ENCODE measurements at regions not wholly inside any gene's neighbourhood (a gene's known extent, or its start where the extent isn't known, plus 50 kb on each side); places are given as distances from the start of the nearest gene placed in this dataset.

GRCh38 chr9:80968611-80969010 lies 720.7 kb downstream of the TLE1 start:
- H3K9me2 ChIP-seq (replicated peaks; ENCODE audit: low read depth, low read length) = no peaks in the 10 kb centered on the region
- TF ChIP-seq CTCF (conservative IDR thresholded peaks at IDR 0.05; ENCODE audit: low read length) = no peak
- TF ChIP-seq EZH2phosphoT487 (IDR thresholded peaks at IDR 0.05; ENCODE audit: borderline replicate concordance) = no peak
- H3K4me2 ChIP-seq (ENCODE audit: low read depth, low read length, poor library complexity, severe bottlenecking) = no peak overlapping the region
- no peaks in the 10 kb centered on the region for H3K36me3 ChIP-seq (ENCODE audit: insufficient read depth, low read length)
- H3K9me3 ChIP-seq (ENCODE audit: insufficient read depth, low read depth, low read length) = no peaks in the 10 kb centered on the region; the same call in 1 of the 2 replicates
- no peak overlapping the region for H3K9ac ChIP-seq (ENCODE audit: low read depth, low read length, poor library complexity, severe bottlenecking)
- no peaks in the 10 kb centered on the region for H3K27me3 ChIP-seq (ENCODE audit: insufficient read depth, low read length, poor library complexity, severe bottlenecking)
- no peaks in the 10 kb centered on the region for H4K20me1 ChIP-seq (ENCODE audit: insufficient read depth, low read length, poor library complexity, severe bottlenecking)
- H2AFZ ChIP-seq (ENCODE audit: low read length) = no peak overlapping the region
- H3K4me1 ChIP-seq (ENCODE audit: insufficient read depth, low read length, poor library complexity, severe bottlenecking) = no peaks in the 10 kb centered on the region
- no peaks in the 10 kb centered on the region for H3F3A ChIP-seq (ENCODE audit: low read depth)
- H3K4me3 ChIP-seq (ENCODE audit: low read length, poor library complexity, severe bottlenecking) = no peak overlapping the region
- no peaks in the 10 kb centered on the region for H3K79me2 ChIP-seq (ENCODE audit: insufficient read depth, low read length)

DNA sequence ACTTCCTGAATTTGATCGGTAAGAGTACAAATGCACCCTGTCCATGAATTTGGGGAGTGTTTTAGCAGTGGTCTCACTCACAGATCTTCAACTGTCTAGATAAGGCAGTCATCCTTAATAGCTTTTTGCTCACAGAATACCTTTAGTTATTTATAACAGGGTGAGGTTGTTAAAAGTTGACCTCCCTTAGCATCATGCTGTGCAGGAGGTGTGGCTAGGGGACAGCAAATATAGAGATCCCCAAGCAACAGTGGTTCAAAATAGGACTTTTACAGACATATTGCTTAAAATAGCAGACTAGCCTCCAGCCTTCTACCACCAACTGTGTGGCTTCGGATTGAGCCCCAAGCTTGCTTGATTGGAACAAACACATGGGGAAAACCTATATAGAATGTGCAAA lies 724.4 kb downstream of the TLE1 start:
- Histone ChIP-seq H3K79me2 (ENCODE audit: insufficient read depth, low read length) (no peaks in the 10 kb centered on the region), H3K9me3 (ENCODE audit: insufficient read depth, low read depth, low read length) (no peaks in the 10 kb centered on the region; the same call in 1 of the 2 replicates)

GRCh38 chr9:80964374-80964773 lies 725.0 kb downstream of the TLE1 start:
- Histone ChIP-seq H3K9me2 (replicated peaks; ENCODE audit: low read depth, low read length) (no peaks in the 10 kb centered on the region), H3K4me1 (ENCODE audit: insufficient read depth, low read length, poor library complexity, severe bottlenecking) (no peaks in the 10 kb centered on the region), H3K79me2 (ENCODE audit: insufficient read depth, low read length) (no peaks in the 10 kb centered on the region), H3K36me3 (ENCODE audit: insufficient read depth, low read length) (no peaks in the 10 kb centered on the region), H3K9ac (ENCODE audit: low read depth, low read length, poor library complexity, severe bottlenecking) (no peak overlapping the region), H2AFZ (ENCODE audit: low read length) (no peak overlapping the region), H4K20me1 (ENCODE audit: insufficient read depth, low read length, poor library complexity, severe bottlenecking) (no peaks in the 10 kb centered on the region), H3K9me3 (ENCODE audit: insufficient read depth, low read depth, low read length) (no peaks in the 10 kb centered on the region), H3K4me3 (ENCODE audit: low read length, poor library complexity, severe bottlenecking) (no peak overlapping the region), H3K27me3 (ENCODE audit: insufficient read depth, low read length, poor library complexity, severe bottlenecking) (no peaks in the 10 kb centered on the region), H3F3A (ENCODE audit: low read depth) (no peaks in the 10 kb centered on the region), H3K4me2 (ENCODE audit: low read depth, low read length, poor library complexity, severe bottlenecking) (no peak overlapping the region)
- TF ChIP-seq EZH2phosphoT487 (IDR thresholded peaks at IDR 0.05; ENCODE audit: borderline replicate concordance) (no peak), CTCF (conservative IDR thresholded peaks at IDR 0.05; ENCODE audit: low read length) (no peak)

More for the DNA sequence above, 724.4 kb downstream of the TLE1 start:
- TF ChIP-seq EZH2phosphoT487 (IDR thresholded peaks at IDR 0.05; ENCODE audit: borderline replicate concordance) = no peak
- no peak for TF ChIP-seq CTCF (conservative IDR thresholded peaks at IDR 0.05; ENCODE audit: low read length)
- no peak overlapping the region for H3K4me2 ChIP-seq (ENCODE audit: low read depth, low read length, poor library complexity, severe bottlenecking)
- no peak overlapping the region for H2AFZ ChIP-seq (ENCODE audit: low read length)
- H3K36me3 ChIP-seq (ENCODE audit: insufficient read depth, low read length) = no peaks in the 10 kb centered on the region
- no peaks in the 10 kb centered on the region for H4K20me1 ChIP-seq (ENCODE audit: insufficient read depth, low read length, poor library complexity, severe bottlenecking)
- no peak overlapping the region for H3K4me3 ChIP-seq (ENCODE audit: low read length, poor library complexity, severe bottlenecking)
- no peaks in the 10 kb centered on the region for H3K27me3 ChIP-seq (ENCODE audit: insufficient read depth, low read length, poor library complexity, severe bottlenecking)
- no peak overlapping the region for H3K9ac ChIP-seq (ENCODE audit: low read depth, low read length, poor library complexity, severe bottlenecking)
- H3K4me1 ChIP-seq (ENCODE audit: insufficient read depth, low read length, poor library complexity, severe bottlenecking) = no peaks in the 10 kb centered on the region
- H3F3A ChIP-seq (ENCODE audit: low read depth) = no peaks in the 10 kb centered on the region
- no peaks in the 10 kb centered on the region for H3K9me2 ChIP-seq (replicated peaks; ENCODE audit: low read depth, low read length)

All from Loucy (cell line).